EH (cell line): ENCODE measurements at regions not wholly inside any gene's neighbourhood (a gene's known extent, or its start where the extent isn't known, plus 50 kb on each side); places are given as distances from the start of the nearest gene placed in this dataset.
"Not testable (repeated sequence)": the region's sequence is repeated elsewhere in the genome, so short reads cannot be mapped to it uniquely, and the experiment has no call there.

Experiments used
- DNase-seq: peaks from one replicate; pipeline ENCODE4 v3.0.0-alpha.2; 2015; ENCODE audit warnings: low read depth

DNA sequence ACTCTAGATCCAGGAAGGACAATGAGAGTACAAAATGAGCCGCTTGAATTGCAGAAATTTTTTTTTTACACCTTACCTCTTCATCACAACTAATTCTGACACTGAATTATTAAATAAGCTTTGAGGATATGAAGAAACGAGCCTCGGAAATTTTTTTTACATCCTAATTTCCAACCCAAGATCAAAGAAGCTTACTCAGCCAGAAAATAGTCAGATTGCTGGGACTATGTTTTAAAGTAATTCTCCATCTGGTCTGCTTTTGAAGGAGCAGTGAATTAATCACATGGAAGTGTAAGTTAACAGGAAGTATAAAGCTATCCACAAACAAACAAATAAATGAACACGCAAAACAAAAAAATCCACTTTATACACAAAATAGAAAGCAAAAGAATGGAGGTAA, 437.0 kb upstream of the KCNMB2 start:
- no peak for DNase-seq

DNA sequence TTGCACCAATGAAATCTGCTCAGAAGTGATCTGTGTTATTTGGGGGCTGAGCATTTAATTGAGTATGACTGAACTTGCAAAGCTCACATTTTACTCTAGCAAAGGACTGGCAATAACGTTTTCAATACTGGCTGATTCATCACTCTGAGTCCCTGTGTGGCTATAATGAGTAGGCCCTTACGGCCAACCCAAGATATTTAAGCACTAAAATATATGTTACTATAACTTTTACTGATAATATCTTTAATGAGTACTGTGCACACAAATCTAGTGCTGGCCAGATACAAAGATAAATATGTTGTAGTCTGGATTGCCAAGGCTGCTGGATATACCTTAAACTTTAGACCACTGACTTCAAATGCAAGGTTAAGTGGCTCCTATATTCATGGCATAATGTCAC, 436.4 kb upstream of the KCNMB2 start:
- DNase-seq = no peak

DNA sequence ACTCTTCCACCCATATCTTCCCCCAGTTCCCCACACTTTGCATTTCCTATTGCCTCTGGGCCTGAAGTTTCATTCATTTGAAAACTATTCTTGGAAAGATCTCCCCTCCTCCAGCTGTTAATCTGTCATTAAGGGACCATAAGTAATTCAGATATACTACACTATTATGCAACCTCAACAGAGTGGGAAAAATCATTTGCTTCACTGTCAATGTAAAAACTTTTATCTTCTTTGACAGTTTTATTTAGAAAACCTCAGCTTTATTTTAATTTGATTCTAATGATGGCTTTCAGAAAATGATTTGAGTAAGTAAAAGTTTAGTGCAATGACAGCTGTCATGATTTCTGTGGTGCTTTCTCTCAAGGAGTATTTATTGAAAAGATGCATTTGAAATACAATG, 435.3 kb upstream of the KCNMB2 start:
- DNase-seq = peak; percentile 34

DNA sequence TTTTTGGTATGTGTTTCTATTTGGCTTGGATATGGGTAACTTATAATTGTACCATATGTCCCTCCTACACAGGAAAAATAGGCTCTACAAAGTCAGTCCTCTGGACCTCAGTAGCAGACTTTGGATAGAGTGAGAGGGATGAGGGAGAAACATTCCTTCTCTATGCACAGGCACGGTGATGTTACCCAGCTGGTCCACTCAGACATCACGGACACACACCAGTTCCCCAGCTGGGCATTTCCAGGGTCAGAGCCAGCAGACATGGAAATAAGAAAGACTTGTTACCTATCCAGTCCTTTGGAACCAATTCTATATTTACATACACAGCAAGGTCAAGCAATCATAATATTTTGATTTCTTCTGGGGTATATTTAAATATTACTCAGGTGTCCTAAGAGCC, 433.1 kb upstream of the KCNMB2 start:
- DNase-seq = no peak

DNA sequence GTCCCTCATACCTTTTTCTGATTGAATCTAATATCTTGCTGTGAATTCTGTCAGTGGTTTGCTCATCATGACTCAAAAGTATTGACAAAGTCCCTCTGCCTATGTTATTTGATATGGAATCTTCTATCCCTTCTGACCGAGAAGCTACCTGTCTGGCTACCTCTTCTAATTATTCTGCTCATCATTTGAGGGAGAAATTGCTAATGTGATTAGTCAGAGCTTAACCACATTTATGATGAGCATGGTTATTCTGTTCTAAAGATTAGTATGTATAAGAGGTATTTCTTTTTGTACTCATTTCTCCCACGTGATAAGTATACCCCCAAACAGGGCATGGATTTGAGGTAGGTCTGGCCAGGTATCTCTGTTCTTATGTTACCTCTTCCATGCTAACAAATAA, 428.4 kb upstream of the KCNMB2 start:
- no peak for DNase-seq

DNA sequence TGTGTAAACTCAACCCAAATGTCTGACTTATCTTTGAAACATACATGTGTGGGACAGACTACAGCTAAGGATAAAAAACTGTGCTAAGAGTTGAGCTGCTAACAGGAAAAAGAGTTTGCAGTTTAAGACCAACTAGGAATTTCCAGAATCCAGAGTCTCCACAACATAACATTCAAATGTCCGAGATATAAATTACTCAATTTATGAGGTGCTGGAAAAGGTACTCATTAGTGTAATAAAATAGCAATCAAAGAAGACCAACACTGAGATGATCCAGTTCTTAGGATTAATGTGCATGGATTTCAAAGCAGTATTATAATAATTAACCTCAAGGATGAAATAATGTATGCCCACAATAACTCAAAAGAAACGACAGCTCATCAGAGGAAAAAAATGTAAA, 426.5 kb upstream of the KCNMB2 start:
- peak; percentile 27 for DNase-seq

DNA sequence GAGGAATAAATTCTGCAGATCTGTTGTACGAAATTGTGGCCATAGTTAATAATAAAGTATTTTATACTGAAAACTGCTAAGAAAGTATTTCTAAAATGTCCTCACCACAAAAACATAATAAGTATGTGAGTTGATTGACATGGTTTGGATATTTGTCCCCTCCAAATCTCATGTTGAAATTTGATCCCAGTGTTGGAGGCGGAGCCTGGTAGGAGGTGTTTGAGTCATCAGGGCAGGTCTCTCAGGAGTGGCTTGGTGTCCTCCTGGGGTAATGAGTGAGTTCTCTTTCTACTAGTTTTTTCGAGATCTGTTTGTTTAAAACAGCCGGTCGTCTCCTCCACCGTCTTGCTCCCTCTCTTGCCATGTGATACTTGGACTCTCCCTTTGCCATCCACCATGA, 424.1 kb upstream of the KCNMB2 start:
- no peak for DNase-seq

DNA sequence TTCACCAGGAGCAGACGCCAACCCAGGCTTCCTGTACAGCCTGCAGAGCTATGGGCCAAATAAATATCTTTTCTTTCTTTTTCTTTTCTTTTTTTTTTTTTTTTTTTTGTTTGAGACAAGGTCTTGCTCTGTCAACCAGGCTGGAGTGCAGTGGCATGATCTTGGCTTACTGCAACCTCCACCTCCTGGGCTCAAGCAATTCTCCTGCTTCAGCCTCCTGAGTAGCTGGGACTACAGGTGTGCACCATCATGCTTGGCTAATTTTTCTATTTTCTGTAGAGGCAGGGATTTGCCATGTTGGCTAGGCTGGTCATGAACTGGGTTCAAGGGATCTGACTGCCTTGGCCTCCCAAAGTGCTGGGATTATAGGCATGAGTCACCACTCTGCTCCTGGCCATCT, 423.7 kb upstream of the KCNMB2 start:
- DNase-seq = not testable (repeated sequence)

DNA sequence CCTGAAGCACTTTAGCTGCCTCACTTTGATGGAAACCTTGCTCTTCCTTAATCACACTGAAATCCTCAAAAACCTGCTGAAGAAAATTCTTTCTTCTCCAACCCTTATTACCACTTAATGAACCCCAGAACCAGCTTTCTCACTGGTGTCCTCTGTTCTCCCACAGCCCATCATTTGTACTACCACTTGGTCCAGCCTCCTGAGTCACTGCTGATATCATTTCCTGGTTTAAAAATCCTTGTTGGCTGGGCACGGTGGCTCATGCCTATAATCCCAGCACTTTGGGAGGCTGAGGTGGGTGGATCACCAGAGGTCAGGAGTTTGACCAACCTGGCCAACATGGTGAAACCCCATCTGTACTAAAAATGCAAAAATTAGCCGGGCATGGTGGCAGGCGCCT, 418.6 kb upstream of the KCNMB2 start:
- peak; percentile 26 for DNase-seq

DNA sequence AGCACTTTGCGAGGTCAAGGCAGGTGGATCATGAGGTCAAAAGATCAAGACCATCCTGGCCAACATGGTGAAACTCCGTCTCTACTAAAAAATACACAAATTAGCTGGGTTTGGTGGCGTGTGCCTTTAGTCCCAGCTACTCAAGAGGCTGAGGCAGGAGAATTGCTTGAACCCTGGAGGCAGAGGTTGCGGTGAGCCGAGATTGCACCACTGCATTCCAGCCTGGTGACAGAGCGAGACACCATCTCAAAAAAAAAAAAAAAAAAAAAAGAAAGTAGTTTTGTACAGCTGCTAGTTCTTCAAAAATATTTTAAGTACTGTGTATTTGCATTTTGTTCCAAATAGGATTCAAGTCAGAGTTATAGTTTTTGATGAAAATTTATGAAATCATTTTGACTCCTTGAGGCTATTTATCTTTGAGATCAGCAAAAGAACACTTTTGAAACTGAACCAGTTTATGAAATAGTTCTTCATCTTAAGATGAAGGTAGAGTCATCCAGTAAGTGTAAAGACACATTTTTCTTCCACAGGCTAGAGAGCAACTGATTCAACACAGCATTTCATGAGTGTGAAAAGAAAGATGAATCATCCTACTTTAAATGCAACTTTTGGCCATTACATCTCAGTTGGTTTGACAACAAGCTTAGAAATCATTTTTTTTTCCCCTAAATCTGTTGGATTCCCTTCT, 416.5 kb upstream of the KCNMB2 start:
- peak; percentile 77 for DNase-seq

DNA sequence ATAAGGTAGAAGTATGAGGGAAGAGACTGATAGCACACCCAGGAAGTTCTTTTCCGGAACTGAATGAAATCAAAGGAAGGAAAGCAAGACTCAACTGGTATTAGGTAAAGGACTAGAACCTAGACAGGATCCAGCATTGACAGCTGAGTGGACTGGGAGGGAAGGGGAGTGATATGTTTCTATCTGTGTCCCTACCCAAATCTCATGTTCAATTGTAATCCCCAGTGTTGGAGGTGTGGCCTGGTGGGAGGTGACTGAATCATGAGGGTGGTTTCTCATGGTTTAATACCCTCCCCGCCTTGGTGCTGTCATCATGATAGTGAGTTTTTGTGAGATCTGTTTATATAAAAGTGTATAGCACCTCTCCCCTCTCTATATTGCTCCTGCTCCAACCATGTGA, 415.9 kb upstream of the KCNMB2 start:
- DNase-seq = no peak

DNA sequence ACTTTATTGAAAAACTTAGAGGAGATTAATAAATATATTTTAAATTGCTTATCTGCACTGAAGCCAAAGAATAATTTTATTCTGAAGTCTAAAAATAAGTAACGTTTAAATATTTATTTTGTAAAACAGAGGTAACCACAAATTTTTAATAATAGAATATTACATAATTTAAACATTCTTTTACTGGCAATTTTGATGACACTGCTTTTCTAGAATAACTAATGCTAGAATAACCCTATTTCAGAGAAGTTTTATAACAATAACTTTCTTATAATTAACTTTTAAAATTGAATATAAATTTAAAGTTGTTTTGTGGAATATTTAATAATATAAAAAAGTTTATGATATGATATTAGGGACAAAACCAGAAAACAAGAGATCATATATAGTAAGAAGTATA, 409.6 kb upstream of the KCNMB2 start:
- DNase-seq = no peak

DNA sequence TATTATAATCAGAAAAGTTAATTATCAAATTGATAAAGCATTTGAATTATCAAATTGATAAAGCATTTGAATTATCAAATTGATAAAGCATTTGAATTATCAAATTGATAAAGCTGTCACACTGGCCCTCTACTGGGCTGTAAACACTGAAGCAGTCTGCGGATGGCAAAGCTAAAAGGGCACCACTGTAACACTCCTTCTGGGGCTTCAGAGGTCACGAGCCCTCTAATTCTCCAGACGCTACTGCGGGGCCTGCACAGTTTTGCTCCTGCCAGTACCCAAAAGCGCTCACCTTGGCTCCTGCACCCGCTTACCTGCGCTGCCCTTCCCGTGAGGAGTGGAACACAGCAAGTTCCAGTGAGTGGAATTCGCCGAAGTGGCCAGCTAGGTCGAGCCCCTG, 409.0 kb upstream of the KCNMB2 start:
- no peak for DNase-seq

DNA sequence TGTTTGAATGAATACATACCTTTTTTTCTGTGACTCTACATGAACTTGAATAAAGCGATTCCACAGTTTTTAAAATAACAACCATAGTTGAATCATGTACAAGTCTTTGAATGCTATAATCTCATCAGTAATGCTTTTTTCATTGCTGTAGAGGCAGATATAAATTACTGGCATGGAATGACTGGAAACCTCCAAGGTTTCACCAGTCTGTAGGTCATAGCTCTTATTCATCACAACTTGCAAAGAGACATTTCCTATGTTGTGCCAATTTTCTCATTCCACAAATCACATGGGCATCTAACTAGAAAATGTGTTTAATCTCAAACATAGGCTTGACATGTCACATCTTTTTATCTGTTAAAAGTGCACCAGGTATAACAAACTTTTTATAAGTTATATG, 407.1 kb upstream of the KCNMB2 start:
- no peak for DNase-seq

DNA sequence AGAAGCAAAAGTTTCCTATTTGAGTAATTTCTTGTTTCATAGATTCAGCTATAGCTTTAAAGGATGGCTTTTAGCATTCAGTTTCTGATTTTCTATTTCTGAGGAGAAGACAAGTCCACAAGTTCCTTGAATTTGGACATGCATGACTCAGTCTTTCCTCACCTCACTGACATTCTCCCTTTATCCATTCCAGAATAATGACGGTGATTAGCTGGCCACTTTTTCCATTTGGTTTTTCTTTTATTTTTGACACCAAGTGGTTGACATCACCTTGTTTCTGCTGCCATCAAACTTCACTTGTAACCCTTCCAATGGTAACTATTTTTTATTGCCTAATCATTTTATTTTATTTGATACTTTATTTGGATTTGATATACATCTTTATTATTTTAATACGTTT, 404.4 kb upstream of the KCNMB2 start:
- DNase-seq = peak; percentile 33

DNA sequence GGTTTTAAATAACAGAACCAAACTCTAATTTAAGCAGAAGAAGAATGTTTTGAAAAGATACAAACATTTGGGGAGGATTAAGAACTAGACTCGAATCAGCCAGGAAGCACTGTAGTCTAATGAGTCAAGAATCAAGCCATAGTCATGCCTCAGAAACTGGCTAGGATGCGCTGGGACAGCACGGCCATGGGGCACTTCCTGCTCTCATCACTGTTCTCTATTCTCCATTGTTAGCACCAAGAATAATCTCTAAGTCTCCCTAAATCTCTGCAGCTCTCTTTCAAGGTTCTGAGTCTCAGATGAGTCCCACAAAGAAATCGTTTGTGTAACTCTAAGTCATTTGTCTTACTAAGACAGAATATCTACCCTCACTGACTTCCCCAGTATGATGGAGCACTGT, 399.0 kb upstream of the KCNMB2 start:
- DNase-seq = peak; percentile 51

DNA sequence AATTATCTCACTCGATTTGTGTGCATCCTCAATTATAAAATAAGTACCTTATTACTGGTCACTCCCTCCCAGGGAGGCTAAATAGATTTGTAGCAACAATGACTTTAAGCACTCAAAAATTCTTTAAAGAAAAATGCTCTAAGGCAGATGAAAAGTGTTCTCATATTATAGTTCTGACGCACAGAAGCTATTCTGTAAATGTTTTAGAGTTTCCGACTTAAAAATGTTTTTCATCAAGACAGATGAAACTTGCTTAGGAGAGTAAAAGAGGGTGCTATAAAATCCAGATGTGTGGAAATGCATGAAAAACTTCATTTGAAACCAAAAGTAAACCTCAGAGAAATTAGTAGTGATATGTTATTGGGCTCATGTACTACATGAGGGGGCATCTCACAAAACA, 398.4 kb upstream of the KCNMB2 start:
- DNase-seq = peak; percentile 47

DNA sequence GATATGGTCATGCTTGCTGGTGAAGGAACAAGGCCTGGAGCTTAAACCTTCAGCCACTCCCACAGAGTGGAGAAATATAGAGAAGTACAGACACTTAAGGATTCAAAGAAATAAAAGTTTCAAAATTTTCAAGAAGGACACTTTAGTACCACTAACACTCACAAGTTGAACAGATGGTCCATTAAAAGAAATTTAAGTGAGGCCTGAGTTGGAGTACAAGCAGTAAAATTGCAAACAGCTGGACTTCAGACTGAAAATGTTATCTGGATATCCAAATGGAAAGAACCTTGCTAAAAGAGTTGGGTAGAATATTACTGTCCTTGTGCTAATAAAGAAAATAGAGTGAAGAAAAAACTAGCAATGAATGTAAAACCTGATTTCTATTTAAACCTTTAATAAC, 397.1 kb upstream of the KCNMB2 start:
- no peak for DNase-seq

DNA sequence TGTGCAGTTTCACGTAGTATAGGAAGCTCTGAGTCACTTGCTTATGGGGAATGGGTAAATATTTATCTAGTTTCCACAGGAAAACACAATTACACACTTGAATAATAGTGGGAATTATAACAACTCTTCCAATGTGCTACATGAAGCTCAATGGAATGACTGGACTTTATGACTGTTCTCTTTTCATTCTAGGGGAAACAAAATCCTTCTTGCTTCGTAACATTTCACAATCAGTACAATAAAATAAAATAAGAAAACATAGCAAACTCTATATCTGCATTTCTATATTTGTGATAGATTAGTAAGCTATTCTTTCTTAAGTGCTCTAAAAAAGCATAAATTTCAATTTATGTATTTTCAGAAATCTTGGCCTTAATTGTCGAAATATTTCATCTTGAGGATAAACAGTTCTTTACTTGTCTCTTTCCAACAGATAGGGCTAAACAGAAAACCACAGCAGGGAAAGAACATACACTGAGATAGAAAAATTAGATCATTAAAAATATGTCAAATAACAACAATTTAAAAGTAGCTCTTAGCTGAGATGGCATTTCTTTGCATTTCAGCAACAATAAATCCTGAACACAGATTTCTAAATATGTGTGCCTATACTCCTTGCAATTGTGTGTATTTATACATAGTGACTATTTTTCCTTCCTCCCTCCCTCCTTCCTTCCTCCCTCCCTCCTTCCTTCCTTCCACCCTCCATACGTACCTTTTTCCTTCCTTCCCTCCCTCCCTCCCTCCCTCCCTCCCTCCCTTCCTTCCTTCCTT, 395.5 kb upstream of the KCNMB2 start:
- peak; percentile 41 for DNase-seq

DNA sequence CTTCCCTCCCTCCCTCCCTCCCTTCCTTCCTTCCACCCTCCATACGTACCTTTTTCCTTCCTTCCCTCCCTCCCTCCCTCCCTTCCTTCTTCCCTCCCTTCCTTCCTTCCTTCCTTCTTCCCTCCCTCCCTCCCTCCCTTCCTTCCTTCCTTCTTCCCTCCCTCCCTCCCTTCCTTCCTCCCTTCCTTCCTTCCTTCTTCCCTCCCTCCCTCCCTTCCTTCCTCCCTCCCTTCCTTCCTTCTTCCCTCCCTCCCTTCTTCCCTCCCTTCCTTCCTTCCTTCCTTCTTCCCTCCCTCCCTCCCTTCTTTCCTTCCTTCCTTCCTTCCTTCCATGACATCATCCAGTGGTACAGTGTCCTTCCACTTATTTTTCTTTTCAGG, 394.9 kb upstream of the KCNMB2 start:
- not testable (repeated sequence) for DNase-seq

DNA sequence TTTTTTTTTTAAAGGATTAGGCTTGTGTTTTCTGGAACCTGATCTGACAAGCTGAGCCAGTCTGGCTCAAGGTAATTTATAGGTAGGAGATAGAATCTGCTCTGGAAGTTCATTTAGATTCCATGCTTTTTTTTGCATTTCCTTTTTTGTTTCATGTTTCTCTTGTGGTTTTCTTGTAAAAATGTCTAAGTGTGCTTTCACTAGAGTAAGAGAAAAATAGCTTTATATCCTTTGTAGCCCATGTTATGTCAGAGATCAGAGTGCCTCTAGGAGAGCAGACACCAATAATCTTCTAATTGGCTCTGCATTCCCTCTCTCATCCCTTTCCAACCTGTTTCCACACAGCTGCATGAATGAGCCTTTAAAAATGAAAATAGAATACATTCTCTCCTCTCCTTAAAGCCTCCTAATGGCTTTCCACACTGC, 389.8 kb upstream of the KCNMB2 start:
- DNase-seq = peak; percentile 56

DNA sequence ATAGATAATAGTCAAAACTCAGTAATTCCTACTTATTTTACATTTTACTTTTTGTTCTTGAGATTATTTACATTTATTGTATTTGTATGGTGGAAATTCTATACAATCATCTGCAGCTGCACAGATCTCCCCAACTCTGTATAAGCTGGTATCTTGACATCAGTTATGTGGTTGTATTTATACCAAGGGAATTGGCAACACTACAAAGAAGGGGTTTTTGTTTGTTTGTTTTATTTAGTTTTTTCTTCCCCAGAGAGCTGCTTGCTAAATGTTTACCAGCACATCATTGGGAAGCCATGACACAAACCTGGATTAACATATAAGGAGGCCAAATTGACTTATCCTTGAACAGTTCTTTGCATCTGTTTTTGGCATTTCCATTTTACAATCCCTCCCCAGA, 389.2 kb upstream of the KCNMB2 start:
- DNase-seq = no peak

DNA sequence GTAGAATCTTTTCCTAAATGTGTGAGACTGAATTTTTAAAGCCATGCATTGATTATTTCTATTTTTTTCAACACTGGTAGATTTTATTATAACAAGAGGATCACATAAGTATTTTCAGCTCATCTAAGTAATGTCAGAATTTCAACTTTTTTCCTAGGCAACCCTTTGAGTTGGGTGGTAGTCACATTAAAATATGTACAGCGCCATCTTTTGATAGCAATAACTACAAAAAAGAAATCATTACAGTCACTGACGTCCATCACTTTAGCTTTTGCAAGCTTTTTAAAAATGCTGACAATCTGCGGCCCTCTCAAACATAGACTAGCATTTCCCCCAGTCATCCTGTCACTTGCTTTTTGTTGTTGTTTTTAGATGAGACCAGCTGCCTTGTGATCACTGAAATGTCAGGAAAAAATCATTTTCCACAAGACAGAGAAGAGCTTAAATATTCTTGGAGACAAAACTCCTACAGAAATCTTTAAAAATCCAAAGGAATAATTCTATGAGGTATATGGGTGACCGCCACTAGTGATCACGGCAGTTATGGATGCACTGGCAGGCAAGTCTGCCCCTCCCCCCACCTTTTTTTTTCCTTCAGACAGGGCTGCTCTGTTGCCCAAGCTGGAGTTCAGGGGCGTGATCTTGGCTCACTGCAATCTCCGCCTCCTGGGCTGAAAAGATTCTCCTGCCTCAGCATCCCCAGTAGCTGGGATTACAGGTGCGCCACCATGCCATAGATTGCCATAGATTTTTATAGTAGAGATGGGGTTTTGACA, 384.0 kb upstream of the KCNMB2 start:
- no peak for DNase-seq
